ENCODE measurements at regions not wholly inside any gene's neighbourhood (a gene's known extent, or its start where the extent isn't known, plus 50 kb on each side); places are given as distances from the start of the nearest gene placed in this dataset.

DNA sequence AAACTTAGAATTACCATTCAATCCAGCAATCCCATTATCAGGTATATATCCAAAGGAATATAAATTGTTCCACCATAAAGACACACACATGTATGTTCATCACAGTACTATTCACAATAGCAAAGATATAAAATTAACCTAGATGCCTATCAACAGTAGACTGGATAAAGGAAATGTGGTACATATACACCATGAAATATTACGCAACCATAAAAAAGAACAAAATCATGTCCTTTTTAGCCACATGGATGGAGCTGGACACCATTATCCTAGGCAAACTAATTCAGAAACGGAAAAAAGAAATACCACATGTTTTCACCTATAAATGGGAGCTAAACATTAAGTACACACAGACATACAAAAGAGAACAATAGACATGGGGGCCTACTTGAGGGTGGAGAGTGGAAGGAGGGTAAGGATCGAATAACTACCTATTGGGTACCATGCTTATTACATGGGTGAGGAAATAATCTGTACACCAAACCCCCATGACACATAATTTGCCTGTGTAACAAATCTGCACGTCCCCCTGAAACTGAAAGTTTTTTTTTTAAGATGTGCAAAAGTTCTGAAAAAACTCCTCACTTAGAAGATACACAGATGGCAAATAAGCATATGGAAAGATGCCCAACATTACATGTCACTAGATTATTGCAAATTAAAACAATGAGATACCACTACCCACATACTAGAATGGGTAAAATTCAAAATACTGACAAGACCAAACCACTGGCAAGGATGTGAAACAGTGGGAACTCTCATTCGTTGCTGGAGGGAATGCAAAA is 313.0 kb upstream of the CD180 start:
- Mint-ChIP-seq H3K9me3 (peaks cover 6% of the 10 kb centered on the region), H3K4me1 (ENCODE audit: low read depth) (peaks cover 47% of the 10 kb centered on the region), H3K27ac (no peak overlapping the region), H3K36me3 (ENCODE audit: low read depth) (no peaks in the 10 kb centered on the region), H3K27me3 (no peaks in the 10 kb centered on the region), H3K4me3 (no peak overlapping the region)
- Histone ChIP-seq H3K27me3 (ENCODE audit: control insufficient read depth in 1 of 2, insufficient read depth in 2 of 2, low read length in 2 of 2) (no peaks in the 10 kb centered on the region), H3K9me3 (ENCODE audit: control insufficient read depth in 1 of 2, insufficient read depth in 1 of 2, low read length in 2 of 2) (no peaks in the 10 kb centered on the region), H3K4me3 (ENCODE audit: low read length) (no peak overlapping the region), H3K4me1 (ENCODE audit: insufficient read depth, low read length) (peaks cover 13% of the 10 kb centered on the region), H3K36me3 (ENCODE audit: insufficient read depth, low read length) (no peaks in the 10 kb centered on the region), H3K27ac (ENCODE audit: low read depth in 1 of 2, low read length in 2 of 2) (no peak overlapping the region)
- POLR2A ChIA-PET, result interaction anchor here (0.5 kb wide), 1 partner anchor 504 kb away, joined by 3 read pairs; no protein-coding TSS in a partner anchor
- intact Hi-C loops (cut with DNase I, micrococcal nuclease), result no loop called here
- DNase-seq (no peak), ATAC-seq (ENCODE audit: poor library complexity) (no peak)
- CTCF ChIA-PET, result no interaction called here
- TF ChIP-seq, protein P1, sequence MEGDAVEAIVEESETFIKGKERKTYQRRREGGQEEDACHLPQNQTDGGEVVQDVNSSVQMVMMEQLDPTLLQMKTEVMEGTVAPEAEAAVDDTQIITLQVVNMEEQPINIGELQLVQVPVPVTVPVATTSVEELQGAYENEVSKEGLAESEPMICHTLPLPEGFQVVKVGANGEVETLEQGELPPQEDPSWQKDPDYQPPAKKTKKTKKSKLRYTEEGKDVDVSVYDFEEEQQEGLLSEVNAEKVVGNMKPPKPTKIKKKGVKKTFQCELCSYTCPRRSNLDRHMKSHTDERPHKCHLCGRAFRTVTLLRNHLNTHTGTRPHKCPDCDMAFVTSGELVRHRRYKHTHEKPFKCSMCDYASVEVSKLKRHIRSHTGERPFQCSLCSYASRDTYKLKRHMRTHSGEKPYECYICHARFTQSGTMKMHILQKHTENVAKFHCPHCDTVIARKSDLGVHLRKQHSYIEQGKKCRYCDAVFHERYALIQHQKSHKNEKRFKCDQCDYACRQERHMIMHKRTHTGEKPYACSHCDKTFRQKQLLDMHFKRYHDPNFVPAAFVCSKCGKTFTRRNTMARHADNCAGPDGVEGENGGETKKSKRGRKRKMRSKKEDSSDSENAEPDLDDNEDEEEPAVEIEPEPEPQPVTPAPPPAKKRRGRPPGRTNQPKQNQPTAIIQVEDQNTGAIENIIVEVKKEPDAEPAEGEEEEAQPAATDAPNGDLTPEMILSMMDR (IDR thresholded peaks at IDR 0.05), result no peak

DNA sequence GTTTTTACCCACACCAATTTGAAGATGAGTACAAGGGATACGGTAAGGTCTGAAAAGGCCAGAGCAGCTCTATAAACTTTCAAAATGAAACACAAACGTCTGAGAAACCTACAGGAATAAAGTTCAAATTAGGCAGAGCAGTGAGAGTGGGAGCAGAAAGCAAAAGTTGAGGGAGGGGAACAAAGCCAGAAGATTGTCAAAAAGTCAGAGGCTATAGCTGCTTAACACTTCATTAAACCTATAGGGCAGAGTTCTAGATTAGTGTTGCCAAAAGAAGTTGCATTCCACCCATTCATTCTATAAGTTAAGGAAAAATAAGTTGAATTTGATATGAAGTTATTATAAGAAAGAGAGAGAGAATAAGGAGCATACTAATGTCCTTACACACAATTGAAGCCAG is 309.6 kb upstream of the CD180 start:
- Mint-ChIP-seq H3K36me3 (ENCODE audit: low read depth) (no peaks in the 10 kb centered on the region), H3K9me3 (peaks cover 6% of the 10 kb centered on the region), H3K4me3 (no peak overlapping the region), H3K4me1 (ENCODE audit: low read depth) (peaks cover 15% of the 10 kb centered on the region), H3K27ac (no peak overlapping the region), H3K27me3 (no peaks in the 10 kb centered on the region)
- DNase-seq (no peak), ATAC-seq (ENCODE audit: poor library complexity) (no peak)
- Histone ChIP-seq H3K27ac (ENCODE audit: low read depth in 1 of 2, low read length in 2 of 2) (no peak overlapping the region), H3K27me3 (ENCODE audit: control insufficient read depth in 1 of 2, insufficient read depth in 2 of 2, low read length in 2 of 2) (no peaks in the 10 kb centered on the region), H3K4me3 (ENCODE audit: low read length) (no peak overlapping the region), H3K9me3 (ENCODE audit: control insufficient read depth in 1 of 2, insufficient read depth in 1 of 2, low read length in 2 of 2) (no peaks in the 10 kb centered on the region), H3K4me1 (ENCODE audit: insufficient read depth, low read length) (no peaks in the 10 kb centered on the region), H3K36me3 (ENCODE audit: insufficient read depth, low read length) (no peaks in the 10 kb centered on the region)
- POLR2A ChIA-PET, result interaction anchor here (1.3 kb wide), 1 partner anchor 9 kb away, joined by 4 read pairs; no protein-coding TSS in a partner anchor
- TF ChIP-seq, protein P1 (IDR thresholded peaks at IDR 0.05), result no peak
- intact Hi-C loops (cut with DNase I, micrococcal nuclease), result no loop called here
- CTCF ChIA-PET, result interaction anchor here (1.2 kb wide), 1 partner anchor 9 kb away, joined by 3 read pairs; no protein-coding TSS in a partner anchor

DNA sequence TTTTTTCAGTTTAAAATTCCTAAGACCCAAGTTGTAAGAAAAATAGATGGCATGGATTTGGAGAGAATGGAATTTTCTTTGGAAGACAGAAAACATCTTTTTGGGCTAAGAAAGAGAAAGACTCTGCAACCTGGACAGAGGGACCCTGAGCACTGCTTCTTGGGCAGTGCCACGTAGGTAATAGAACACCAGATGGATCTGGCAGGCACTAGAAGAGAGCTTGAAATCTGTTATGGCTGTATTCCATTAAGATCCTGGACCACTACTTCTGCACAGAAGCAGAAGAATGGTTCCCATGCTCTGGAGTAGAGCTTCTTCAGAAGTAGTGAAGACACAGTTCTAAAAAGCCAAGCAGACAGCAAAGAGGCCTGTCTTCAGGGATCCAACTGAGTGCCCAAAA is 306.4 kb upstream of the CD180 start:
- Histone ChIP-seq H3K27ac (ENCODE audit: low read depth in 1 of 2, low read length in 2 of 2) (no peak overlapping the region), H3K27me3 (ENCODE audit: control insufficient read depth in 1 of 2, insufficient read depth in 2 of 2, low read length in 2 of 2) (no peaks in the 10 kb centered on the region), H3K9me3 (ENCODE audit: control insufficient read depth in 1 of 2, insufficient read depth in 1 of 2, low read length in 2 of 2) (no peaks in the 10 kb centered on the region), H3K36me3 (ENCODE audit: insufficient read depth, low read length) (no peaks in the 10 kb centered on the region), H3K4me3 (ENCODE audit: low read length) (no peak overlapping the region), H3K4me1 (ENCODE audit: insufficient read depth, low read length) (no peaks in the 10 kb centered on the region)
- TF ChIP-seq, protein P1 (IDR thresholded peaks at IDR 0.05), result no peak
- H3K27ac Mint-ChIP-seq, result no peak overlapping the region
- no peak for DNase-seq
- H3K4me3 Mint-ChIP-seq, result no peak overlapping the region
- H3K9me3 Mint-ChIP-seq, result peaks cover 2% of the 10 kb centered on the region
- no peak for ATAC-seq (ENCODE audit: poor library complexity)
- H3K27me3 Mint-ChIP-seq, result no peaks in the 10 kb centered on the region
- CTCF ChIA-PET, result interaction anchor here (1.3 kb wide), 1 partner anchor 12 kb away, joined by 3 read pairs; no protein-coding TSS in a partner anchor
- POLR2A ChIA-PET, result interaction anchor here (1.8 kb wide), 1 partner anchor 12 kb away, joined by 5 read pairs; no protein-coding TSS in a partner anchor
- intact Hi-C loops (cut with DNase I, micrococcal nuclease), result no loop called here
- H3K4me1 Mint-ChIP-seq (ENCODE audit: low read depth), result no peaks in the 10 kb centered on the region
- H3K36me3 Mint-ChIP-seq (ENCODE audit: low read depth), result no peaks in the 10 kb centered on the region

Data from CD4-positive, alpha-beta T cell (primary cell).